ENCODE measurements at regions not wholly inside any gene's neighbourhood (a gene's known extent, or its start where the extent isn't known, plus 50 kb on each side); places are given as distances from the start of the nearest gene placed in this dataset.
A peak's percentile ranks its signal among the peaks of the same experiment; 100 is the strongest.

DNA sequence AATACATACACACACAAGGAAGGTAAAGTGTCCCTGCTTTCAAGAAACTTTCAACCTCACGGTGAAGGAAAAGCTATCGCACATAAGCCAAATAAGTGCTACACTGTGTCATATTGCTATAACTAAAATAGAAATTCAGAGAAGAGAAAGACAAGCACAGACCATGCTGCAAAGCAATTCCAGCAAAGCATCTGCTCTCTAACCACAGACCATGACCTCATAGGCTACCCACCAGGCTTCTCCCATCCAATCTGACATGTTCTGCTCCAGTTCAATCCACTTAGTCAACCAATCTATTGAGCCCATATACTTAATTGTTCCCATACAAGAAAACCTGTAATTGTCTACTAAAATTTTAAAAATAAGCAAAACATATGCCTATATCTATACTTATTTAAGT, 211.3 kb downstream of the BARHL2 start:
- intact Hi-C loops (cut with DNase I): no loop called here
- no peak for DNase-seq

DNA sequence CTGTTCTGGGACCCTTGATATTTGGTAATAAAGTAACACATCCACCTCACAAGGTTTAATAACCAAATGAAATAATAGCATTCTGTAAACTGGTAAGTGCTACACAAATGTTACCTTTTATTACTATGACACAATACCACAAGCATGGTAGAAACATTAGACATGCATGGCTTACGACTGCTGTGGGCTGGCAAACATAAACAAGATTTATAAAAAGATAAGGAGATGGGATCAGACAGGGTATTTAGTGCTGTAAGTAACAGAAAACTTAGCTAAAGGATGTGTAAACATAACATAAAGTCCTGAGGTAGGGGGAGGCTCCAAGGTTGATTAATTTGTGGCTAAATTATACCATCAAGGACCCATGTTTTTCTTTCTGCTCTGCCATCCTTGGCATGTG, 212.6 kb downstream of the BARHL2 start:
- DNase-seq: no peak
- intact Hi-C loops (cut with DNase I): no loop called here

DNA sequence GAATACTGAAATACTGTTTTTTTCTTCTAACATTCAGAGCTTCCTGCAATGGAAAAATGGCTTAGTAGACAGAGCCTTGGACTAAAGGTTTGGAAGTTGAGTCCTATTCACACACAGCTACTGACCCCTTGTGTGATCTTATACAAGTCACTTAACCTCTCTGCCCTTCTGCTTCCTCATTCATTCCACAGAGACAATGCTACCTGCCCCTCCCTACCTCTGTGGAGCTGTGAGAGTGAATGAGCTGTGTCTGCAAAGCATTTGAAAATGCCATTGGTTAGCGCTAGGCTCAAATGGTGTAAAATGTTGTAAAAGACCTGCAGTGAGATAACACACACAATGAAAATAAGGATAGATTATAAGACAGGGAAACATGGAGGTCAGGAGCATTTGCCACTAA, 214.4 kb downstream of the BARHL2 start:
- intact Hi-C loops (cut with DNase I): no loop called here
- DNase-seq: no peak

DNA sequence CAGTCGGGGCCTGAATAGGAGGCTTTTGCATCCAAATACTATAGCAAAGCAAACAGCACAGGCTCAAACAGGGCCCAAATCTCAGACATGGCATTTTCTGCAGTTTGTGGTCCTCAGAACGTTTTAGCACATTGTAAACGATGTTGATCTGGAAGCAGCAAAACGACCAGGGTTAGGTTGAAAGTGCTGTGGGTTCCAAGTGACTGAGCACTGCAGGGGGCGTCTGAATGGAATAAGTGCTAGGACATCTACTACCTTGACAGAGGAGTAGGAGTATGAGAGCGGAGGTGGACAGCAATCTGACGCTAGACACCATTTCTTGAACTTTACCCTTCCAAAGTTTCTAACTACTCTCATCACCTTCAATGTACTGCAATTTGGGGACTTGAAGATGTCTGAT, 214.9 kb downstream of the BARHL2 start:
- DNase-seq: no peak
- intact Hi-C loops (cut with DNase I): no loop called here

DNA sequence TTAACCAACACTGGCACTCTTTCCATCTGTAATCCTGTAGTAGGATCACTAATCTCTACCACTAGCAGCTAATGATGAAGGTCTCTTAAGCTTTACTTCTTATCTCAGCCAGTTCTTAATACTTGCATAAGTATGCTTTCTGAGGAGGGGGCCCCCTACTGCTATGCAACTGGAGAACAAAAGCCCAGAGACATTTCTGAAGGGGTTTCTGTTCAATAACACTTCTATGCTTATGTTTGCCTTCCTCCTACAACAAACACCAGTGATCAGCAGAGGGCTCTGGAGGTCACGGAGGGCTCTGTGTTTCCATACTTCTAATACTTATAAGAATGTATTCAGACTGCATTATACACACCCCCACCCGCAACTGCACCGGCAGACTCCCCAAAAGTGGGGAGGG, 215.8 kb downstream of the BARHL2 start:
- intact Hi-C loops (cut with DNase I): no loop called here
- no peak for DNase-seq

DNA sequence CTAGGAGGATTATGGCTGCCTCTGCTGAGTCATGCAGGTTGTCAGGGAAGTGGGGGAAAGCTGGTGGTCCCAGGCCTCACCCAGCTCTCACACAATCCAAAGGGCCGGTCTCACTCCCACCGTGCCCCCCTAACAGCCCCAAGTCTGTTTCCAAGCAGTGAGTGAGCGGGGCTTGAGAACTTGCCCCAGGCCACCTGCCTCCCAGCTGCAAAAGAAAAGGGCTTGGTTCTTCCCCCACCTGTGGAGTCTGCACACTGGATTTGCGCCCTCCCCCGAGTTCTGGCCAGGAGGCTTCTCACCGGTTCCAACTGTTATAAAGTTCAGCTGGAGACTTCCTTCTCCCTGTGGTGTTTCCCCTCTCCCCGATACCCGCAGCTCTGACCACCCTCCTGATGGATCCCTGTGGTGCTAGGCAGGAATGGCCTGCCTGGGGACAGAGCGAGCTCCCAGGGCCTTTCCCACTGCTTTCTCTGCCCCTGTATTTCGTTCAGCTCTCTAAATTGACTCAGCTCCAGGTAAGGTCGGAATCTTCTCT, 222.3 kb downstream of the BARHL2 start:
- intact Hi-C loops (cut with DNase I): no loop called here
- no peak for DNase-seq

DNA sequence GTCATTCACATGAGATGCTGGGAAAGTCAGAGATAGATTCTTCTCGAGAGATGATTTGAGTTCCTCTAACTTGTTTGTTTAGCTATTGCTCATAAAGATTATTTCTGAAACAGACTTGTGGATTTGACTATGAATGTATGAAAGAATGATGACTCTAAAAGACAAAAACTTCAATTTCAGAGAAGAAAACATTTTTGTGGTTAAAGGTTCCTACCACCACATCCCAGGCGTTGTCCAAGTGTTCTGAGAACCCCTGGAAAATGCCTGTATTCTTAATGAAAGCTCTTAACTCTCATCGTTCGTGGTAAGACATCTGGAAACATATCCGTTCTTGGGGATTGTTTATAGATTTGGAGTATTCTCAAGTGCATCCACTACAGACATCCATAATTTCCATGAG, 228.7 kb downstream of the BARHL2 start:
- intact Hi-C loops (cut with DNase I): no loop called here
- DNase-seq: no peak

DNA sequence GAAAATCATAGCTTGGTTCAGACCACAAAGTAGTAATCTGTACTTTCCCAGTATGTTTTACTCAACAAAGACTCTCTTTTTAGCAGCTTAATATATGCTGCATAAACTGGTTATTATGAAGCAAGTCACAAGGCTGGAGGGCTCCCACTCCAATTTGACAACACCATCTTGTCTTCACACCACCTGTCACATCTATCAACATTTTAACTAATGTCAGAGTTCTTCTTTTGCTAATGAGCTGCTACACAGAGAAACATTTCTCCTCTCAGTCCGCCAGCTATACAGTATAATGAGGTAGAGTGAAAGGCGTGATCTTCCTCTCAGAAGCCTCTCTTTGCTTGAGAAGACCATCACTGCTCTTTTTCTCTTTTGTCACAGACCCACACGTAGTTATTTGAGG, 230.1 kb downstream of the BARHL2 start:
- no peak for DNase-seq
- intact Hi-C loops (cut with DNase I): no loop called here

DNA sequence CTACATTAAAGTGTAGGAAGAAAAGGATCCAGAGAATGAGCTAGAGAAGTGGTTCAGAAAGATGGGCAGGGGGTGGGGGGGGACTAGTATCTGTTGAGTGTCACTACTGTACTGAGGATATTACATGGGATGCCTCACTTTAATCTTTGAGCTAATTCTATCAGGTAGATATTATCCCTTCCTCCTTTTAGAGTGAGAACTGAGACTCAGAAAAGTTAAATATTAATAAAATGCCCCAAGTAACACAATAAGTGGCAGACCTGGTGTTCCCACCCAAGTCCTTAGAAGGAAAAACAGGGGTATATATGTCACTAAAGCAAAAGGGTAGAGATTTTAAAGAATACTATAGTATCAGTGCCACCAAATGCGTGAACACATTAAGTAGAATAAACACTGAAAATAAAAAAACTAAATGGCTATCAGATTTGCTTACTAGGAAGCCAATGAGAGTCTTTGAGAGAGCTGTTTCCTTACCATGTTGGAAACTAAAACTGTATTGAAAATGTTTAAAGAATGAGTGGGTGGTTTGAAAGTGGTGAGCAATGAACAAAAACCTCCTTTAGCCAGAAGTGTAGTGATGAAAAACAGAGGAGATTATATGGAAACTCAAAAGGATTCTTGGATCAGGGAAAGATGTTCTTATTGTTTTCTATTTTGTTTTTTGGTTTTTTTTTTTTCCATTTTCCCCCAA, 230.8 kb downstream of the BARHL2 start:
- no peak for DNase-seq
- intact Hi-C loops (cut with DNase I): no loop called here

DNA sequence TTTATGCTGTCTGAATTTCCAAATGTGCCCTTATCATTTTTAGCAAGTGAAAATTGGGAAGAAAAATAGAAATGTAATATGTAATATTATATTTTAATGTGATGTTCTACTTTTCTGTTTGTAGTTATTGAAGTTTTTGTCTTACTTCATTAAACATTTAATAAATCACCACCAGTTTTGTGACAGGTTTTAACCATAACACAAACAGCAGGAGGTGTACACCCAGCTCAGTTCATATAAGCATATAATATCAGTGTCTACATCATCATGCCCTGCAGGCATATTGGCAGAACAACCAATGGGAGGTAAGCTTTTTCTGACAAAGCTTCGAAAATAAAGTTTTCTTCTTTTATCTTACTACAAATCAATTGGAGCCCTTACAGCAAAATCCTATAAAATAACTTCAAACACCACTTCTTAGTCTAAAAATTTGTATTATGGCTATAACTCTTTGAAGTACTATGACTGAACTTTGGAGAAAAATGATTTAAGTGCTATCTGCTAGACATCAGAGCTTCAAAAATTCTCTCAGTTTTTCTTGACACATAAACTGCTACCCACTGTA, 236.7 kb downstream of the BARHL2 start:
- intact Hi-C loops (cut with DNase I): no loop called here

DNA sequence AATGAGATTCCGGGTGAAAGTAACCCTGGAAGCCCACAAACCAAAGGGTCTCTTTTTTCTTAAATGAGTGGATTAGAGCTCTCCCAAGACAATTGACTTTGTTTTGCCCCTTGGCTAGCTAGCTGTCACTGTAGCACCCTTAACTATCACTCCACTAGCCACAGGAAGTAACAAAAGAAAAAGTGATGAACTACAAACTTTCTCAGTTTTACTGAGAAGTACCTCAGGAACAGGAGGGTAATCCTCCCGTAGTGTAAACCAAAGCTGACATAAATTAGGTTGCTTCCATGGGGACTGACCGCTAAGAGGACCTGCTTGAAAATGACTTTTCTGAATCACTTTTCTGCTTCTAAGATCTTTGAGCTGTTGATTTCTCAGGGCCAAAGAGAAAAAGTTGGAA, 240.1 kb downstream of the BARHL2 start:
- intact Hi-C loops (cut with DNase I): no loop called here
- no peak for DNase-seq

More for the DNA sequence above, 236.7 kb downstream of the BARHL2 start:
- DNase-seq: no peak

DNA sequence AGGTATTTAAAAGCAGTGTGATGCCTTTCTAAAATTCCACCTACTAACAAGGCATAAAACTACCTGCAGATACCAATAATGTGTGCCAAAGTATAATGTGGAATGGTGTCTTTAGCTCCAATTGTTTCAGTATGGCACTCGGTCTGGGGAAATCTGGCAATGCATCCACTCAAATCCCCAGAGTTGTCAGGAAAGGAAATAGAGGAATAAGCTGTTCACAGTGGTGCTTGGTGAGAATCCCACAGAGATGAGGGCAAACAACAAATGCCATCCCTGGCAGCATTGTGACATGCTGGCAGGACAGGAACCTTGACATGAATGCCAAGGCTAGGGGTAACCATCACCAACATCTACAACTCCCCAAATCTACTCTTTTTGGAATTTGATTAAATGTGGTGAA, 240.7 kb downstream of the BARHL2 start:
- intact Hi-C loops (cut with DNase I): no loop called here
- DNase-seq: no peak

DNA sequence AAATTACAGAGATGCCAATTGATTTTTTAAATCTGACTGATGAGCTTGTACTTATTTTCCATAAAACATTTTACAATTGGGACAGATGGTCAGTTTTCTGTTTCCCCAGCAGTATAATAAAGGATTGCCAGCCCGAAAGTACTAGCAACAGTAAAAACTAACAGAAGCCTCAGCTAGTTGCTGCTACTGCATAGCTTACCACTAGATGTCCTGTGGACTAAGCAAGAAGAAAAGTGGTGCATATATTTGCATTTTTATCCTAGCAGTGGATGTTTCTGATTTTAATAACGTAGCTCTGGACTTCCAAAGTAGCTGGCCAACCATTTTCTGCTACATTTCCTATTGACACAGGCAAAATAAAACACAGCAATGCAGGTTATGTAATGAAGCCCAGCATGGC, 241.5 kb downstream of the BARHL2 start:
- intact Hi-C loops (cut with DNase I): no loop called here
- DNase-seq: peak in 2 of 42 donors; percentile 7 to 16

DNA sequence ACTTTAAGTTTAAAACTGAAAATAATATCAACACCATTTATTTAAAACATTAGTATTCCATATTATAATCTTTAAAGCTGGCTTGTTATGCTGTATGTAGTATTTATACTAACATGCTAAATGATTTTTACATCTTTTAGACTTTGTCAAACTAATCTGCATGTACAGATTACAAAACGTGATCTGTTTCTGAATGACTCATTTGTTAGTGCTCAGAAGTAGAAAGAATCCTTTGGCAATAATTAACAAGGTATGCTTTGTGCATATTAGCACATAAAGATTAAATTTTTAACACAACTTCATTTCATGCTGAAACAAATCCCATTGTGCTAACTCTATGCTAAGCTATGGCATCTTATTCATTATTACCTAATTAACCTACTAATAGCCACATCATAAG, 242.4 kb downstream of the BARHL2 start:
- intact Hi-C loops (cut with DNase I): no loop called here

DNA sequence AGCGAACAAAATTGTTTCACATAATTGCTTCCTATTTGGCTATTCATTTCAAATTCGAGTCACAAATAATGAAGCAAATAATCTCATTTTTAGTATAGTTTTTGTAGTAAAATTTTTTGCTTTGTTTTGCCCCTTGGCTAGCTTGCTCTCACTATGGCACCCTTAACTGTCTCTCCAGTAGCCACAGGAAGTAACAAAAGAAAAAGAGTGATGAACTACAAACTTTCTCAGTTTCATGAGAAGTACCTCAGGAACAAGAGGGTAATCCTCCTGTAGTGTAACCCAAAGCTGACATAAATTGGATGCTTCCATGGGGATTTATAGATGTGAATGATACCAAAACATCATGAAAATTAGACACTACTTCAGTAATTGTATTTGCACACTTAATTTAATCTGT, 242.9 kb downstream of the BARHL2 start:
- intact Hi-C loops (cut with DNase I): no loop called here

More for the DNA sequence above, 242.4 kb downstream of the BARHL2 start:
- DNase-seq: no peak

DNA sequence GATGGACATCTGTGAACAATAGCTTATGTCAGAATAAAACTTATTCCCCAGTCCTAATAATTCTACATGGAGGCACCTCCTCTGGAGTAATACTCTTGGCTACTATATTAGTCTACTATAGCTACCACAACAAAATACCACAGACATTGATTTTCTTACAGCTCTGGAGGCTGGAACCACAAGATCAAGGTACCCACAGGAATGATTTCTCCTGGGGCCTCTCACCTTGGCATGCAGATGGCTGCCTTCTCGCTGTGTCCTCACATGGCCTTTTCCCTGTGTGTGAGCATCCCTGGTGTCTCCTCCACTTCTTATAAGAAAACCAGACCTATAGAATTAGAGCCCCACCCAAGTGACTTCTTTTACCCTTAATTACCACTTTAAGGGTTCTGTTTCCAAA, 244.3 kb downstream of the BARHL2 start:
- DNase-seq: no peak
- intact Hi-C loops (cut with DNase I): no loop called here

More for the DNA sequence above, 242.9 kb downstream of the BARHL2 start:
- no peak for DNase-seq

DNA sequence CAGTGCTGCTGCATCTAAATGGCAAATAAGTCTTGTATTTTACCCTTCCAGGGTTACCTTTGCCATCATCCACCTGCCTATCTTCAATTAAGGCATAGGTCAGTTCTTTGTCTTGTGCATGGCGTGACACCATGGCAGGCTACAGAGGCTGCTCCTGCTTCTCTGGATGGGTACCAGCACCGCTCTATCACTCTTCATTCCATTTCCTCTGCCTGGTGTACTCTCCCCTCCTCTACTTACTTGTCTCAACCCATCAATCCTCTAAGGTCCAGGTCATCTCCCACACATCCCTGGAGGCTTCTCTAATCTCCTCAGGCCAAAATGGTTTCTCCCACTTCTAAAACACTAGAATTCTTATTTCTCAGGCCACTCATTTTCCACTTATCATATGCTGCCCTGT, 257.5 kb downstream of the BARHL2 start:
- intact Hi-C loops (cut with DNase I): no loop called here
- no peak for DNase-seq

DNA sequence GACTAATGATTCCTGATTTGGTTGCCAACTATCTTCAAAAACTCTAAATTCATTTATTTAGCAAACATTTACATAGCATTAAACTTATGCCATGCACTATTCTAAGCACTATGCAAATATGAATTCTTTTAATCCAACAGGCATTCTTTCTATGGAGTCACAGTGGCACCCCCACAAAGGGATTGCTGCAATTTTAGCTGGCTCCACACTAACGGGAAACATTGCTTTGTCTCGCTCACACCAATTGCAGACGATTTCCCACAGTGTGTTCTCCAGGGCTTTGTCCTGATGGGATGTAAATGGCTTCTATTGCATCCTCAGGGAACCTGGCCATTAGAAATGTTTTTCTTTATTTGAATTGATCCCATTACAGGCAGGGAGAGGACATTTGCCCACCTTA, 259.1 kb downstream of the BARHL2 start:
- no peak for DNase-seq
- intact Hi-C loops (cut with DNase I): no loop called here

DNA sequence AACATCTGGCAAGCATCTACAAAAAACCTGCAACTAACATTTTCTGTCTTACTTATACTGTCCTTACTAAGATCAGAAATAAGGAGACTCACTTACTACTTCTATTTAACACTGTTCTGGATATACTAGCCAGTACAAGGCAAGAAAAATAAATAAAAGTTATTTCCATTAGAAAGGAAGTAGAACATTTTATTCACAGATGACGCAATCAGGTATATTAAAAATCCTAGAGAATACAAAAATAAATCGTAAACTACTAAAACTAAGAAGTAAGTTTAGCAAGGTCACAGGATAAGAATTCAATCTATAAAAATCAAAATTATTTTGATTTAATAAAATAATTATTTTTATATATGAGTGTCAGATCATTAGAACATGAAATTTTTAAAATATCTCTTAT, 264.6 kb downstream of the BARHL2 start:
- no peak for DNase-seq
- intact Hi-C loops (cut with DNase I): no loop called here

DNA sequence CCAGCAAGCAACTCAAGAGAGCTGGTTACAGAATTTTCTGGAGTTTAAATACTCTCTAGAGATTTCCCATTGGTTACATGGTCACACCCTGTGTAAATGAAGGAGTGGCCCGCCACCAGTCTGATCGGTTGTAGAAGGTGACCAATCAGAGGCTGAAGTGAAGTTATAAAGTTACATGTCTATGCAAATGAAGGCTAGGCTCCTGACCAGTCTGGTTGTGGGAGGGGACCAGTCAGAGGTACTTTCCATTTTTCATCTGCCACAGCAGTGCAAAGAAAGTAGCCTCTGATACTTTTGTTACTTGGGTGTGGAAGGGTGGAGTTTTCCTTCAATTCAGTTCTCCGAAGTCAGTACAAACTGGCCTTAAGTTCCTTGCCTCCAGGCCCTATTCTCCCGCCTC, 273.7 kb downstream of the BARHL2 start:
- no peak for DNase-seq
- intact Hi-C loops (cut with DNase I): no loop called here

DNA sequence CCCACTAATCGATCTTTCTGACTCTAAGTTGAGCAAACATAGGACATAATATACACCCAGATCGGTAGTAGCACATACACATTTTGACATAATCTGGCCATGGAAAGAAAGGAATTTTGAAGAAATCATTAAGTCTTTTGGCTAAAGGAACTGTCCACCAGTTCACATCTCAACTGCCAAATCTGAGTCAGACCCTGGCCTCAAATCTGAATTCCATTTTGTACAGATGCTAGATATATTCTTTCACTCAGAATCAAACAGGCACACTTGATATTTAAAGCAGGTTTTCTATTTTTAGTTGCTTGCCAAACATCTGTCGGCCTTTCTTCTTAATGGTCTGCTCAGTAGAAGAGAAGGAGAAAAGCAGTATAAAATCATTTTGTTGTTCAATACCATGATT, 281.8 kb downstream of the BARHL2 start:
- intact Hi-C loops (cut with DNase I): no loop called here
- DNase-seq: no peak

All from head of caudate nucleus (tissue), 42 donors.